ENCODE measurements at regions not wholly inside any gene's neighbourhood (a gene's known extent, or its start where the extent isn't known, plus 50 kb on each side); places are given as distances from the start of the nearest gene placed in this dataset.

- TF ChIP-seq, protein P1, sequence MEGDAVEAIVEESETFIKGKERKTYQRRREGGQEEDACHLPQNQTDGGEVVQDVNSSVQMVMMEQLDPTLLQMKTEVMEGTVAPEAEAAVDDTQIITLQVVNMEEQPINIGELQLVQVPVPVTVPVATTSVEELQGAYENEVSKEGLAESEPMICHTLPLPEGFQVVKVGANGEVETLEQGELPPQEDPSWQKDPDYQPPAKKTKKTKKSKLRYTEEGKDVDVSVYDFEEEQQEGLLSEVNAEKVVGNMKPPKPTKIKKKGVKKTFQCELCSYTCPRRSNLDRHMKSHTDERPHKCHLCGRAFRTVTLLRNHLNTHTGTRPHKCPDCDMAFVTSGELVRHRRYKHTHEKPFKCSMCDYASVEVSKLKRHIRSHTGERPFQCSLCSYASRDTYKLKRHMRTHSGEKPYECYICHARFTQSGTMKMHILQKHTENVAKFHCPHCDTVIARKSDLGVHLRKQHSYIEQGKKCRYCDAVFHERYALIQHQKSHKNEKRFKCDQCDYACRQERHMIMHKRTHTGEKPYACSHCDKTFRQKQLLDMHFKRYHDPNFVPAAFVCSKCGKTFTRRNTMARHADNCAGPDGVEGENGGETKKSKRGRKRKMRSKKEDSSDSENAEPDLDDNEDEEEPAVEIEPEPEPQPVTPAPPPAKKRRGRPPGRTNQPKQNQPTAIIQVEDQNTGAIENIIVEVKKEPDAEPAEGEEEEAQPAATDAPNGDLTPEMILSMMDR (IDR thresholded peaks at IDR 0.05; ENCODE audit: insufficient read depth, low read length), result no peak
- TF ChIP-seq POLR2AphosphoS5 (IDR thresholded peaks at IDR 0.05; ENCODE audit: low read depth) (no peak), SPI1 (IDR thresholded peaks at IDR 0.05; ENCODE audit: borderline replicate concordance, low read depth) (no peak)
- TF ChIP-seq, protein P2, sequence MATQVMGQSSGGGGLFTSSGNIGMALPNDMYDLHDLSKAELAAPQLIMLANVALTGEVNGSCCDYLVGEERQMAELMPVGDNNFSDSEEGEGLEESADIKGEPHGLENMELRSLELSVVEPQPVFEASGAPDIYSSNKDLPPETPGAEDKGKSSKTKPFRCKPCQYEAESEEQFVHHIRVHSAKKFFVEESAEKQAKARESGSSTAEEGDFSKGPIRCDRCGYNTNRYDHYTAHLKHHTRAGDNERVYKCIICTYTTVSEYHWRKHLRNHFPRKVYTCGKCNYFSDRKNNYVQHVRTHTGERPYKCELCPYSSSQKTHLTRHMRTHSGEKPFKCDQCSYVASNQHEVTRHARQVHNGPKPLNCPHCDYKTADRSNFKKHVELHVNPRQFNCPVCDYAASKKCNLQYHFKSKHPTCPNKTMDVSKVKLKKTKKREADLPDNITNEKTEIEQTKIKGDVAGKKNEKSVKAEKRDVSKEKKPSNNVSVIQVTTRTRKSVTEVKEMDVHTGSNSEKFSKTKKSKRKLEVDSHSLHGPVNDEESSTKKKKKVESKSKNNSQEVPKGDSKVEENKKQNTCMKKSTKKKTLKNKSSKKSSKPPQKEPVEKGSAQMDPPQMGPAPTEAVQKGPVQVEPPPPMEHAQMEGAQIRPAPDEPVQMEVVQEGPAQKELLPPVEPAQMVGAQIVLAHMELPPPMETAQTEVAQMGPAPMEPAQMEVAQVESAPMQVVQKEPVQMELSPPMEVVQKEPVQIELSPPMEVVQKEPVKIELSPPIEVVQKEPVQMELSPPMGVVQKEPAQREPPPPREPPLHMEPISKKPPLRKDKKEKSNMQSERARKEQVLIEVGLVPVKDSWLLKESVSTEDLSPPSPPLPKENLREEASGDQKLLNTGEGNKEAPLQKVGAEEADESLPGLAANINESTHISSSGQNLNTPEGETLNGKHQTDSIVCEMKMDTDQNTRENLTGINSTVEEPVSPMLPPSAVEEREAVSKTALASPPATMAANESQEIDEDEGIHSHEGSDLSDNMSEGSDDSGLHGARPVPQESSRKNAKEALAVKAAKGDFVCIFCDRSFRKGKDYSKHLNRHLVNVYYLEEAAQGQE (IDR thresholded peaks at IDR 0.05; ENCODE audit: insufficient replicate concordance, low read depth), result no peak
Measured at GRCh38 chr6:80733641-80734040, 627.2 kb downstream of the BCKDHB start.

Measured in HL-60 (cell line).